ENCODE measurements at regions not wholly inside any gene's neighbourhood (a gene's known extent, or its start where the extent isn't known, plus 50 kb on each side); places are given as distances from the start of the nearest gene placed in this dataset.
"Not testable (repeated sequence)": the region's sequence is repeated elsewhere in the genome, so short reads cannot be mapped to it uniquely, and the experiment has no call there.

DNA sequence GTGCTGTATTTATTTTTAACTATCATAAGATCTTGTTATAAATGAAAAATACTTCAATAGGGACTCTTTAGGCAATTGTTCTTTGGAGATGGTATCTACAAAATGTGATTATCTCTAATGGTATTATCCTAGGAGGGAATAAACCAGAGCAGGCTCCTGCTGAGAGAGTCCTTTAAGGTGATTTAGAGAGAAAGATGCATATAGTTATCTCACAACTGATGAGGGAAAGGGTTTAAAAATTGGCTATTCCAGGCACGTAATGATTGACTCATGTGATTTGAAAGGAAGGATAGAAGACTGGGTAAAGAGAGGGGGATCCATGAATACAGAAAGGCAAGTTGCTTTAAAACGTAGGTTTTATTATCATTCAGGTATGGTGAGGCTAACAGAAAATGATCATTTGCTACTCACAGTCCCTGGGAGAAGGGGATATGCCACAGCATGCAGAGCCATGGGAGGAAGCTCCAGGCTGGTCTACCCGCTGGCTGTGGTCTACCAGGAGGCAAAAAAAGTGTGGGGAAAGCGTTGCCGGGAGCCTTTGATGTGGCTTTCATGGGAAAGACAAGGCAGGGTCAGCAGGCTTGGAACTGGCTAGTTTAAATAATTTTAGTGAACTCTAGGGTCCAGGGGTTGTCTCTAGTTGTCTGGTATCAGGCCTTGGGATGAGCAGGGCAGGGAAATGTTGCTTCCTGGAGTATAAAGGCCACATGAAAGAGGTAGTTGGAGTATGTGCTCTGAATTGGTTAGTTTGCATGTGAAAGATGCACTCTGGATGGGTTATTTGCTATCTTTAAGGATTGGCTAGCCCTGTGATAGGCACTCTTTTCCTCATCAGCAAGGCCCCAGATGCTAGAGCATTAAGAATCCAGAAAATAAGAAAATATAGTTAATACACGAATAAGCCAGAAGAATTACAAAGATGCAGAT, 798.4 kb upstream of the GRM7 start:
- no peak for DNase-seq

DNA sequence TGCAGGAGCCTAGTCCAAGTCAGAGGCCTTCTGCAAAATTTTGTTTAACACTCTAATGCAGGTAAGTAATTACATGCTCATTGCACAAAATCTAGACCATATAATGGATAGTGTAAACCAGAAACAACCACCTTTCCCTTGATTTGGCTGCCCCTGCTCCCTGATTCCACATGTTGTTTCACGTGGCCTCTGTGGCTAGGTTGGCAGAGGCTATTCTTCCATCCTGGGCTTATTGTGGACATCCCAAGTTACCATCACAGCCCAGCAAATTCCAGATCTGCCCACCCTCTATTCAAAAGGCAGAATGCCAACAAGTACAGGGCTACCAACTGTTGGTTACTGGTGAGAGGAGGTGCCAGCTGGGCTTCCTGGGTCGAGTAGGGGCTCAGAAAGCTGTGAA, 794.5 kb upstream of the GRM7 start:
- DNase-seq, result no peak

DNA sequence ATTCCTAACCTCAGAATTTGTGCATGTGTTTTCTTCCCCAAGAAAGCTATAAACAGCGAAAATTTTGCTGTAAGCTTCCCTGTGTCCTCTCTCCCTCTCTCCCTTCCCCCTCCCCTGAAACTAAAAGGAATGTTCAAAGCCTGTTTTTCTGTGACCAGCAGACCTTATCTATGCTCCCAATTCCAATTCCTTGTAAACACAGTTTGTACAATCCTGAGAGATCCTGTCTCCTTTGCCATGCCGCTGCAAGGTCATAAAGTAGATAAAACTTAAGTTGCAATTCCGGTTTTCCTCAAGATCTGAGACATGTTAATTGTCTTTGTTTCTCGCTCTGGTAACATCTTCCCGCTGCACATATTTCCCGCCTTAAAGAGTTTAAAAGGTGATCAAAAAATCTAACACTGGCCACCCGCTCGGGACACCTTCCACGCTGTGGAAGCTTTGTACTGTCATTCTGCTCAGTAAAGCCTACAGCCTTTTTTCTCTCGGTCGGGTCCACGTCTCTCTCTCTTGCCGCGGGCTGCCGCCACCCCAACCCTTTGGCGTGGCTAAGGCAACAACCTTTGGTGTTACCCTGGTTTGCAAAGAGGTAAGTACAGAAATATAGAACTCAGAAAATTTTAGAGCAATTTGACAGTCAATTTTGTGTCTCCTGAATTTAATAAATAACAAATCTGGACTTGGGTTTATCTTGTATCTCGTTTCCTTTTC, 793.9 kb upstream of the GRM7 start:
- DNase-seq, result not testable (repeated sequence)

DNA sequence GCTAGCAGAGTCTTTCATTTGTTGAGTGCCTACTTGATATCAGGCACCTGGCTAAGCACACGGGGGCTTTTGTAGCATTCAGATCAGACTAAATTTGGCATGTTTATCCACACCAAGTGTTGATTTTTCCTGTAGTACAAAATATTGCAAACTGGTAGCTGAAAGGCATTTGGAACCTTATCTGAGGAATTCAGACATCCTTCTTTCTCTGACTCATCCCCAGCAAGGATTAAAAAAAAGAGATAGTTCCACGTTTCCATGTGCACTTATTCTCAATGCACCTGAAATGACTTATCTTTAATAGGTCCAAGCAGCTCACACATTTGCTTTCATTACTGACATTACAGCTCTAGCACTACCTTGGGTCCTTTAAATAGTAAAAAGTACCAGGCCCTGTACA, 786.0 kb upstream of the GRM7 start:
- no peak for DNase-seq

DNA sequence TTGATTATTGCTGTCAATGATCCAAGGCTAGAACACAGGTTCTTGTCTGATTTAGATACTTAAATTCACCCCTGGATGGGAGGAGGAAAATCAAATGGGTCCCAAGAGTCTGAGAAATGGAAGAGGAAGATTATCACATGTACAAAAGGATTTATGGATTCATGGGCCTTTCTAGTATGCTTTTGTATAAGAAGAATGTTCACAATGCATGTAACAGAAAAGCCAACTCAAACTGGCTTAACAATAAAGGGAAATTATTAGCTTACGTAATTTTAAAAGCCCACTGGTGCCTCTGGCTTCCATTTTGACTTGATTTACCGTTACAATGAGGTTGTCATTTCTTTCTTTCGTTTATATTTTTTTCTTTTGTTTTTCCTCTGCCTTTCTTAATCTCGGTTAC, 782.5 kb upstream of the GRM7 start:
- DNase-seq, result no peak

DNA sequence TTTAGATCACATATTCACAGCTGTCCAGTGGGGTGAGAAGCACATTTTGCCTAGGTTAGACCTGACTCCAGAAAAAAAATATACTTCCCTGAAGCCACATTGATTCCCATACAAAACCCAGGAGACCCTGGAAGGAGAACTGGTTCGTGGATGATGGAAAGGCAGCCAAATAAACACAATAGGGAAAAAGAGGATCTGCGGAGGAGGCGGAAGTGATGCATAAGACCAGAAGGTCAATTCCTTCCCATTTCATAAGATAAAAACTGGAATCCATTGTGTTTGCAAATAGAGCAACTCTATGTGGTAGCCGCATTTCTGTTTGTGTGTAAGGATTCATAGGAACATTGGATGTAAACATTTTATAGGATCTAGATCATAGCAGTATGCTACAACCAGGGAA, 781.9 kb upstream of the GRM7 start:
- DNase-seq, result no peak

DNA sequence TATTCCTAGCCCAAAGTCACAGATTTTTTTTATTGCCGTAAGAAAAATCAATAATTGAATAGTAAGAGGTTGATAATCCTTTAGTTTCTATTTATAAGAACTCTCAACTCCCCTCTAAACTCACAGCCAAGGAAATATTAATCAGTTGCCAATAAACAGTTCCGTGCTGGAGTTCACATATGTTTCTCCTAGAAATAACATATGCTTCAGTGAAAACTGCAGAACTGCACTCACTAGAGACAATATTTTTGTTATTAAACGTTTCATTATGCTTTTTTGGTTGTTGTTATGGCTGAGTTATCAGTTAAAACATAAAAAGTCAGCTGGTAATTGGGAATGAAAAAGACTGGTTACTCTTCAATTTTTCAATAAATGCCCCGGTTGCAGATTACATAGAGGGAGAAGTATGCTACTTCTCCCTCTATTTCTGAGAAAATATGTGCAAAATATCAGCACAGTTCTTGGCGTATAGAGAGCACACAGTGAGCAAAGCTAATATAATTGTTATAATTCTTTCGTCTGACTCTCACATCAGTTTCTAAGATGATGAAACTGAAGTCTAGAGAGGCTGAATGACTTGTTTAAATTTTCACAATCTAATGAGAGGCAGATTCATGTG, 781.2 kb upstream of the GRM7 start:
- no peak for DNase-seq

DNA sequence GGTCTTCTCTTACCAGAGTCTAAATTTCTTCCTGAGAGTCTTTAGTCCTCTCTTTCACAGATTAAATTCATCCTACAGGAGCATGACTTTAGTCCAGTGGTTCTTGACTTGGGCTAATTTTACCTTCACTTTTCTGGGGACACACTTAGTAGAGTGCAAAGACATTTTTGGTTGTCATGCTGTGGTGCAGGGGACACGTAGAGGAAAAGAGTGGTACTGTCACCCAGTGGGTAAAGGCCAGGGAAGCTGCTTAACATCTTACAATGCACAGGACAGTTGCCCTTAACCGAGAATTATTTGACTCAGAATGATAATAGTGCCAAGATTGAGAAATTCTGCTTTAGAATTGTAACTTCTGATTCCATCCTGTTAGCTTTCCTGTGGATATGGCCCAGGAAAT, 772.5 kb upstream of the GRM7 start:
- DNase-seq, result no peak

DNA sequence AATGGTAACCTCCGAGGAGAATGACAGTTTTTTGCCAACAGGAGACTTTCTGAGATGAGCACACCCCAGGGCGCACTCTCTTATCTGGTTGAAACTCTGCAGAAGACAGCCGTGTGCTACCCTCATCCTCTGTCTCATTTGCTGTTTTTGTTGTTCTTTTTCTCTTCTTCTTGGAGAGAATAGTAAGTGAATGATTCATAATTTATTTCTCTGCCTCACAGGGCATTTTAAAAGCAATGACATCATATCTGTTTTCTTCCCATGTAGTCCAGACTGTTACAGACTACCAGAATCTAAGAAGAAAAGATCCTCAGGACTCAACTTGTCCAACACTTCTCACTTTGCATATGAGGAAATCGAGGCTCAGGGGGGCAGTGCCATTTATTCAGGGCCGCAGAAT, 771.1 kb upstream of the GRM7 start:
- DNase-seq, result no peak

DNA sequence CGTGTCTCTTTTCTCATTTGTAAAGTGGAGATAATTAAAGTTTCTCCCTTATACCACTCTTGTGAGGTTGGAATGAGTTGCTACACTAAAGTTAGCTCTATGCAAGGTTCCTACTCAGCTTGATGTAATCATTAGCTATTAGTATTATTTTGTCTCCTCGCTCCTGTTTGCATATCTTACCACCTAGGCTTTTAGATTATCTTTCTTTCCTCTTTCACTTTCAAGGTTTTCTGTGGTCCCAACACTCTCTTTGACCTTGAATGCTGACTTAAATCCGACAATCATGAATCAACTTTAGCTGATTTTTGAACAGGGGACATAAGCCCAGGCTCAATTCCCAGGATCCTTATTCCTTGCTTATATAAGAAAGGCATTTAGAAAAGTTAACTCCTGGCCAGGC, 769.7 kb upstream of the GRM7 start:
- DNase-seq, result no peak

DNA sequence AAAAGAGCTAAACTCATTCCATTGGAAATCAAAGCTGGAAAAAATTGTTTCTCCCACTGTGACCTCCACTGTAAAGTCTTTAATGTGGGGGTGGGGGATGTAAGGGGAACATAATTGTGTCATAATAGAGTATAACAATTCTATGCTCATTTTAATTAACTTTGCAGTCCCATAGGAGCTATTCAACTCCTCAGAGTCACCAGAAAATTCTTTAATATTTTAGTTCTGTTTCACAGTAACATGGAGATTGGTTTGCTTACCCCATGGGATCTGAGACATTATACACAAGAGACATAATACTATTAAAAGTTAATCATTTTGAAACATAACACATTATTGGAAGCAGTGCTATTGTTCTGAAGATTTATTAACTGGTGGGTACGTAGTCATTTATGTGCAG, 765.9 kb upstream of the GRM7 start:
- DNase-seq, result no peak

DNA sequence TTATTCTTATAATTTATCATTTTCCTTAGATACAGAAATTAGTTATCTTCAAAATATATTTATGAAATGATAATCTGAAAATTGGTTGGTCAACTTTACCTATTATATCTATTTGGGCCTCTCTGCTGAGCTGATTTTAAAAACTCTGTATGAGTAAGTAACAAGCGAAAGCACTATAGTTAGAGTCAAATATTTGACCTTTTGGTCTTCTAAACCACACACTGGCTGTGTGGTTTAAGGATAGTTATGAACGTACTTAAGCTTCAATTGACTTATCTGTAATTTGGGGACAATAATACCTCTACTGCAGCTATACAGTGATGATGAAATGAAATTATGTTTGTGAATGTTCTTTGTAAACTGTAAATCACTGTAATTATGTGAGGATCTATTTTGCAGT, 763.9 kb upstream of the GRM7 start:
- DNase-seq, result no peak

DNA sequence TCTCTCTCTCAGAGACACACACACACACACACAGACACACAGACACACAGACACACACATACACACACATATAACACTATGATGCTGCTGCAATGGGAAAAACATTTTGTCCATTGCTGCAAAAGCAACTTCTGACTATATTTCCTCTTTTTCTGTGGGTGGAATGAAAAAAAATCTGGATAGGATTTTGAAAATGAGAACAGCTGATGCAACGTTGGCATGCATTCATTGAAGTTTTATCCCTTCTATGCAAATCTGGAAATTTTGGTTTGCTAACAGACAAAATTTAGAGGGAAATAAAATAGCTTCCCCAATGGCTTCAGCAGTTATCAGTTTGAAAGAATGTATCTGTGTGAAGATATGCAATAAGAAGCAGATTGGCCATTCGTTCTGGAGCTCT, 763.4 kb upstream of the GRM7 start:
- no peak for DNase-seq

DNA sequence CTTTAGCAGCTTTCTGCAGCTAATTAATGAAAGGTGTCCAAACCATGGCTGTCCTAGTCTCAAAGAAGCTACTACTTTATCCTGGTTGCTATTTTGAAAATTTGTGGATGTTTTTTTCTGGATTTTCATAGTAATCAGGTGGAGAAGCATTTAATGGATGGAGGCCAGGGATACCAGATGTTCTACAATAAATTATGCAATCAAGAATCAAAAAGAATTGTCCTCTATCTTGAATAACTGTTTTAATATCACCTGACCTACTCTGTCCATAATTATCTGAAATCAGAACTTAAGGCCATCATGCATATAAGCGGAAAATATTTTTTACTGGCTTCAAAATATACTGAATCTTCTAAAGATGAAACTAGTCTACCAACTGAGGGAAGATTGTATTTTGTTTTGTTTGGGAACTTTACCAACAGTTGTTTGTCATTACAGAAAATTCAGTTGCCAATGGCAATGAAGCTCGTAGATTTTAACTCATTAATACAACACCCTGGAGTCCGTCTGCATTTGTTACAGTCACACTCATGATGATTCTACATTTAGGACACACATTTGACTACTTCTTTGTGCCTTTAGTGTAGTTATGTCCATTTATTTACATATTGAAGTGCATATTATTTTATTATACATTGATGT, 762.3 kb upstream of the GRM7 start:
- DNase-seq, result no peak

DNA sequence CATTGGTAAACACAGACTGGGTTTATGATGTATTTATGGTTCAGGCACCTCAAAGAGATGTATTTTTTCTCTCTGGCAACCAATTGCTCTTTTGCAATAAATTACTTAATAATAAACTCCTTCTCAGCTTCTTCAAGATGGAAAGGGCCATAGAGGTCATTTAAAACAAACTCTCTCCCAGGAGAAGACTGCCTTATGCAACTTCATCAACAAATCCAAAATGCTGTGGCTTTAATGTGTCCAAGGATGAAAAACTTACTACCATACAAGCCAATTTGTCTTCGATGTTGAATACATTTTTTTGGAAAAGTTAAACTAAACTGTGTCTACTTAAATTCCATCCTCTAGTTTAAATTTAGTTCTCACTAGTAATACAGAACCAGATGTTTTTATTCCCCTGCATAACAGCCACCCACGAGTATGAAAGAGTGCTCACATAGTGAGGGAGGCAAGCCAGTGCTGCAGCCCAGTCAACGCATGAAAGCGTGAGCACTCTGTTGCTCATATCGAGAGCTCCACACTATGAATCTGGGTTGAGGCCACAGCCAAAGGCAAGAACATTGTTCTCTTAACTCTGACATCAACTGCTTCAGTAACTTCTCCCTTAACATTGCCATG, 761.3 kb upstream of the GRM7 start:
- no peak for DNase-seq

DNA sequence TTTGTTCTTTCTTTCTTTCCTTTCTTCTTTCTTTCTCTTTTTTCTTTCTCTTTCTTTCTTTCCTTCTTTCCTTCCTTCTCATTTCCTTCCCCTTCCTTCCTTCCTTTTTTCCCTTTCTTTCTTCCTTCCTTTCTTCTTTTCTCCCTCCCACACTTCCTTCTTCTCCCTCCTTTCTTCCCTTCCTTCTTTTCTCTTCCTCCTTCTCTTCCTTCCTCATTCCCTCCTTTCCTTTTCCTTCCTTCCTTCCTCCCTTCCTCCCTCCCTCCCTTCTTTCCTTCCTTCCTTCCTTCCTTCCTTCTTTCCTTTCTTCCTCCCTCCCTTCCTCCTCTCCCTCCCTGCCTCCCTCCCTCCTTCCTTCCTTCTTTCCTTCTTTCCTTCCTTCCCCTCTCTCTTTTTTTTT, 755.7 kb upstream of the GRM7 start:
- no peak for DNase-seq

DNA sequence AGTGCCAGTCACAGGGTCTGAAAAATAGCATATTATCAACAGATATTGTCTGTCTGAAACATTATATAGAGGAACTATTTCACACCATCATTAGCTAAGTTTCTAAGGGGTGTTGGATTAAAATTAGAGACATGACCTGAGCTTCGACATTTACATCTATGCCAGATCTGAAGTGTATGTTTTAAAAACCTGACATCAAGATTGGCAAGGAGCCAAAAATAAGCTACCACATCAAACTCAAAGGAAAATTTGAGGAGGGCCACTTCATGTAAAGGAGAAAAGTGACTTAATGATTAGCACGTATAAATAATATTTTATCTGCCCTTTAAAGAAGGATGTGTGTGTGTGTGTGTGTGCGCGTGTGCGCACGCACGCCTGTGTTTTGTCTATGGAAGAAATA, 752.0 kb upstream of the GRM7 start:
- DNase-seq, result no peak

DNA sequence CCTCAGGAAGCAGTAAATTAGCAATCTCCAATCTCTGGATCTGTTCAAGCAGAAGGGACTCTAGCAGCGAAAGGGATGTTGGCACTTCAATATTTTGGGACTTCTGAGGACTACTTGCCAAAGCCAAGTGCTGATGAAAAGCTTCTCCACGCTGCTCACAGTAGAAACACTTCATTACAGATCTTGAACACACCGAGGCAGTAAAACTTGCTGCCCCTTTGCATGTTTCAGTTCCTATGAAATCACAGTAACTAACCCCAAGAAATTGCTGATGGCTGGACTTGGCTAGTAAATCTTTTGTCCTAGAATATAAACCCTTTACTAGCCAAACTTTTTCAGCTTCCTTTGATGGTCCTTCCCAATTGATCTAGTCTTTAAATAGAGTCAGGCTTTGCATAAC, 750.5 kb upstream of the GRM7 start:
- no peak for DNase-seq

DNA sequence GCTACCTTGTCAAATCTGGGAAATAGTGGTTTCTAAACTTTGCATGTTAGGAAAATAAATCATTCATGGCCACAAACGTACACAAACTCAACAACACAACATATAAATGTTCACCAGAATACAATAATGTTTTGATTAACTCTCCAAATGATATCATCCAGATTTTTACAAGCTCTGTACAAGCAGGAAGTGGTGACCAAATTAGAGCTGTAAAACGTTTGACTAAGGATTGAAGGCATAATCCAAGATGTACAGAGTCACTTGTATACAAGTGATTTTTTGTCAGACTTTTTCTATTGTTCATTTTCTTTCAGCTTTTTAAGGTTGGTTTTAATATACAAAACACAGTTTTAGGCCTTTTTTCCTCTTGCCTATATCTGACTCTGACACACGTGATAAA, 748.4 kb upstream of the GRM7 start:
- no peak for DNase-seq

DNA sequence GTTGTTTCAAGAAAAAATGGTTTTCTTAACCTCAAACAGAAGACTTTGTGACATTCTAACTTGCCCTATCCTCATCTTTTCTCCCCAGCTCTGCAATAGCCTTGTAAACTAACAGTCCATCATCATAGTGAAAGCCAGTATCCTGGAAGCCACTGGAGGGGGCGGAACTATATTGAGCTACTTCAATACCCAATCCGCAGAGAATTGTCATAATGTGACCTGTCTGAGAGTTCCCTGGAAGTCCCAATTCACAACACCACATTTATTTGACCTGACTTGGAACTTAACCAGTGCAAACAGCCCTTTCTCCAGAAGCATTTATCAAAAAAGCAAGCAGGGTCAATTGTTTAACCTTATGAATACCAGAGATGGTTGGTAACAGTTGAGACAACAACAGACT, 747.6 kb upstream of the GRM7 start:
- DNase-seq, result no peak

DNA sequence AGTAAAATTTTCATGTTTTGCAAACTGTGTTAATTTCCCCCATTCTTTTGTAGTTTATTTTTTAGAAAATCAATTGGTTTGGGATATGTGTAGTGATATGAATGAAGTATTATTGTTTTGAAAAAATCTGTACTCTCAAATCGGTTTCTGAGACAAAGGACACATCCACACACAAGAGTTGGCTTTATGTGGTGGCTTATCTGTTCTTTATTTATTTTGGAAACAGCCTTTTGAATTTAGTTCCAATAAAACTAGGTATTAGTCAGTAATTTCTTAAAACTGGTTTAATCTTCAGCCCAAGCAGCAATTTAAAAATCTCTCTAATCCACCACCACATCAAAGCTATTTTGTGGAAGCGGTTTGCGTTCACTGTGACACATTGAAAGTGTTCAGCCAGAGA, 741.5 kb upstream of the GRM7 start:
- no peak for DNase-seq

DNA sequence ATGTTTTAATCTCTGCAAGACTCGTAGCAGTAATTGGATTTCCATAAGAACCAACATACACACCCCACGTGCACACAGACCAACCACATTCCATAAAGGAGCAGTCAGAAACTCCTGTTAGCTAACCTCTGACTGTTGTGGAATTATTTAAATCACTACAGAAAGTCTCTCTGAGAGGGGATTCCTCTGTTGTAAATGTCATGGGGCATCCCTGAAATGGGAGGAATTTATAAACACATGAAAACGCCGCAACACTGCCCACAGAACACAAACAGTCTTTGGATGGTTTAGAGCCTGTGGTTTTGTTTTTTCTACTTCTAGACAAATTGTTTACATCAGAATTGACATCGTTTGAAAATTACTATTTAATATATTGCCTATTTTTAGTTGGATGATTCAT, 740.1 kb upstream of the GRM7 start:
- DNase-seq, result no peak

DNA sequence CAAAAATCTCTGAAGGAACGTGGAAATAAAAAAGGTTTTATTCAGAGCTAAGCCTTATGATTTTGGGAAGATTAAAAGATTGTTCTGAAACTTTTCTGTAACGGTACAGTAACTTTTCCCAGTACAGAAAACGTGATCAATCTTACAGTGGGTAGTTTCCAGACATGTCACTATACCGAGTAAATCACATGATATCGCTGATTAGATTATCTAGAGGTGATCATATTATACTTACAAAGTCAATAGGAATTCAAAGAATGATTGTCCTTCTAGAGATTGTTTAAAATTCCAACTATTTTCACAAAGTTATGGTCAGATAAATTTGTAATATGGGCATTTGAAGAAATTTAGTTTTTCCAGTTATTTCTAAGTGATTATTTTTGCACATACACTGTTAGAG, 736.0 kb upstream of the GRM7 start:
- DNase-seq, result no peak
